Heart right ventricle (tissue), 16 donors: ENCODE measurements at regions not wholly inside any gene's neighbourhood (a gene's known extent, or its start where the extent isn't known, plus 50 kb on each side); places are given as distances from the start of the nearest gene placed in this dataset.
"Not testable (repeated sequence)": the region's sequence is repeated elsewhere in the genome, so short reads cannot be mapped to it uniquely, and the experiment has no call there.

ENCODE experiments used
- ATAC-seq, 8 donors: fragments of 200-7000 bp; cut with Tn5 transposase; one replicate each; pipeline ENCODE4 v1.9.1; 2020; ENCODE audit warnings: mild to moderate bottlenecking in 8 of 8, moderate library complexity in 8 of 8, moderate number of reproducible peaks in 1 of 8
- DNase-seq, 2 donors: peaks; one replicate each; pipeline ENCODE4 v3.0.0-alpha.2; 2020
- H3K27ac ChIP-seq, 10 donors: fragments of 200-600 bp; sonication (generic) in 2 of 10; one replicate each; pipeline versions ENCODE4 v1.5.0 to v1.8.0; 2020 to 2022; ENCODE audit warnings: mild to moderate bottlenecking in 3 of 10
- H3K27me3 ChIP-seq, 7 donors: fragments of 200-600 bp; one replicate each; pipeline ENCODE4 v1.8.0; 2021 to 2022; ENCODE audit warnings: mild to moderate bottlenecking in 2 of 7
- H3K36me3 ChIP-seq, 9 donors: fragments of 200-600 bp; sonication (generic) in 1 of 9; one replicate each; pipeline versions ENCODE4 v1.5.0 to v1.8.0; 2020 to 2022; ENCODE audit warnings: mild to moderate bottlenecking in 2 of 9
- H3K4me1 ChIP-seq, 9 donors: fragments of 200-600 bp; sonication (generic) in 1 of 9; one replicate each; pipeline versions ENCODE4 v1.5.0 to v1.8.0; 2020 to 2022; ENCODE audit warnings: mild to moderate bottlenecking in 4 of 9
- H3K4me3 ChIP-seq, 10 donors: fragments of 200-600 bp; sonication (generic) in 2 of 10; one replicate each; pipeline versions ENCODE4 v1.5.0 to v1.8.0; 2020 to 2022; ENCODE audit warnings: mild to moderate bottlenecking in 7 of 10, moderate library complexity in 2 of 10
- H3K9me3 ChIP-seq, 11 donors: fragments of 200-600 bp in 10 of 11; sonication (generic) in 2 of 11; one replicate each; pipeline versions ENCODE4 v1.5.0 to v1.8.0; 2013 to 2022; ENCODE audit warnings: mild to moderate bottlenecking in 2 of 11, control low read depth in 1 of 11, moderate library complexity in 1 of 11
- CTCF ChIP-seq, 9 donors: fragments of 200-600 bp; sonication (generic) in 2 of 9; IDR thresholded peaks; one replicate each; pipeline versions ENCODE4 v1.5.0 to v1.8.0; 2021 to 2022; ENCODE audit warnings: antibody characterized with exemption in 9 of 9, mild to moderate bottlenecking in 5 of 9, moderate library complexity in 1 of 9
- WGBS, 2 donors: extraction: QIAGEN DNeasy Blood & Tissue Kit; methylation state at CpG; one replicate each; pipeline ENCODE4 v1.1.7; 2013; ENCODE audit warnings: inconsistent platforms in 1 of 2; 5-methylcytosine and 5-hydroxymethylcytosine counted together
- intact Hi-C, 10 donors: fragments of 100-400 bp; cut with DNase I; formaldehyde crosslinking; loops; one replicate each; pipeline versions ENCODE4 v1.11.1 to v1.14.2; 2022
- donor health status: Arrhythmogenic right ventricular cardiomyopathy.
- donor health status: ischemic (EF 13 %, LVEDD 7.1; RV severe dilation, severe dysfunction).
- donor health status: healthy with polysubstance abuse.
- donor health status: DM: no; HTN: yes; CAD: no.
- donor health status: DM: no; HTN: no; CAD: no.
- donor health status: ischemic (EF 25% LVEDD 6.9; RV normal size, moderate dysfunction).
- donor health status: ischemic (EF 25% LVEDD 5.7; RV mildly dilated, moderate dysfunction).
- donor health status: healthy.
- donor health status: DM: yes; HTN: yes; CAD: no.
- donor health status: Ischemic cardiomyopathy.
- donor health status: ischemic (EF 35%, LVEDD 5.7; RV mildly dilated, moderate dysfunction).
- donor health status: nonischemic (EF 11% LVEDD 7.7; RV severe dilation, severe dysfunction).
- donor health status: DM: yes; HTN: yes; CAD: no.
- donor health status: PGD.
- donor health status: ischemic (EF 29% LVEDD 5.4; RV normal size, mild dysfunction).
- donor health status: nonischemic (EF 23%, LVEDD 6.1; RV moderate dilation, normal function).

GRCh38 chr6:13874191-13874549, 50.6 kb upstream of the RNF182 start:
- intact Hi-C loops: loop anchor here in 3 of 10 donors (5.0 to 10.0 kb wide), 2 partner anchors 57 to 79 kb away; no protein-coding TSS in a partner anchor
- Histone ChIP-seq H3K27ac (no peak overlapping the region), H3K9me3 (peaks cover 0 to 9% (median 0%) of the 10 kb centered on the region in 11 donors), H3K4me1 (peaks cover 7 to 16% (median 10%) of the 10 kb centered on the region in 9 donors), H3K4me3 (peak overlapping the region in 8 of 10 donors; percentile 38 to 64 (median 54)), H3K36me3 (no peaks in the 10 kb centered on the region), H3K27me3 (peaks cover 0 to 2% (median 0%) of the 10 kb centered on the region in 7 donors)
- 85 to 86% methylated on average over 8 of the region's 8 CpGs for WGBS, 2 donors
- DNase-seq: no peak
- TF ChIP-seq CTCF (IDR thresholded peaks at IDR 0.05): no peak
- ATAC-seq: no peak

GRCh38 chr6:13873288-13874190, 51.2 kb upstream of the RNF182 start:
- peaks cover 7 to 16% (median 10%) of the 10 kb centered on the region in 9 donors for H3K4me1 ChIP-seq
- H3K27ac ChIP-seq: no peak overlapping the region
- peak overlapping the region in 9 of 10 donors; percentile 34 to 64 (median 54) for H3K4me3 ChIP-seq
- H3K27me3 ChIP-seq: peaks cover 0 to 2% (median 0%) of the 10 kb centered on the region in 7 donors
- H3K9me3 ChIP-seq: peaks cover 0 to 9% (median 0%) of the 10 kb centered on the region in 11 donors
- peak; percentile 25 to 79 (median 65) for TF ChIP-seq CTCF (IDR thresholded peaks at IDR 0.05)
- ATAC-seq: peak; percentile 38 to 79 (median 70)
- no peaks in the 10 kb centered on the region for H3K36me3 ChIP-seq
- peak; percentile 52 to 64 for DNase-seq
- intact Hi-C loops: loop anchor here in 3 of 10 donors (5.0 to 10.0 kb wide), 2 partner anchors 56 to 79 kb away; no protein-coding TSS in a partner anchor
- 6 to 8% methylated on average over 45 to 49 of the region's 49 CpGs for WGBS, 2 donors

GRCh38 chr6:13872681-13873080, 52.1 kb upstream of the RNF182 start:
- intact Hi-C loops: loop anchor here in 3 of 10 donors (5.0 to 10.0 kb wide), 2 partner anchors 55 to 78 kb away; no protein-coding TSS in a partner anchor

GRCh38 chr6:13872006-13872405, 52.7 kb upstream of the RNF182 start:
- not testable (repeated sequence) for H3K4me3 ChIP-seq, ATAC-seq, H3K36me3 ChIP-seq, H3K27me3 ChIP-seq, H3K27ac ChIP-seq, DNase-seq, H3K9me3 ChIP-seq
- peaks cover 7 to 16% (median 10%) of the 10 kb centered on the region in 9 donors for H3K4me1 ChIP-seq
- WGBS, 2 donors: 92 to 93% methylated on average over 22 to 23 of the region's 23 CpGs
- intact Hi-C loops: loop anchor here in 3 of 10 donors (5.0 to 10.0 kb wide), 2 partner anchors 55 to 77 kb away; no protein-coding TSS in a partner anchor

More at GRCh38 chr6:13872681-13873080, 52.1 kb upstream of the RNF182 start:
- ATAC-seq (peak in 5 of 8 donors; percentile 30 to 51 (median 33)), DNase-seq (no peak)
- H3K27me3 ChIP-seq: peaks cover 0 to 2% (median 0%) of the 10 kb centered on the region in 7 donors
- 89 to 97% methylated on average over 2 of the region's 2 CpGs for whole genome bisulfite sequencing, 2 donors
- H3K4me3 ChIP-seq: no peak overlapping the region
- H3K27ac ChIP-seq: no peak overlapping the region
- H3K4me1 ChIP-seq: peaks cover 7 to 16% (median 10%) of the 10 kb centered on the region in 9 donors
- H3K9me3 ChIP-seq: peaks cover 0 to under 1% (median 0%) of the 10 kb centered on the region in 11 donors
- H3K36me3 ChIP-seq: no peaks in the 10 kb centered on the region
- no peak for TF ChIP-seq CTCF (IDR thresholded peaks at IDR 0.05)
